ENCODE measurements at regions not wholly inside any gene's neighbourhood (a gene's known extent, or its start where the extent isn't known, plus 50 kb on each side); places are given as distances from the start of the nearest gene placed in this dataset.

GRCh38 chr2:193712912-193713311 lies 1518.2 kb upstream of the TMEFF2 start (continued):
- TF ChIP-seq, protein P1, sequence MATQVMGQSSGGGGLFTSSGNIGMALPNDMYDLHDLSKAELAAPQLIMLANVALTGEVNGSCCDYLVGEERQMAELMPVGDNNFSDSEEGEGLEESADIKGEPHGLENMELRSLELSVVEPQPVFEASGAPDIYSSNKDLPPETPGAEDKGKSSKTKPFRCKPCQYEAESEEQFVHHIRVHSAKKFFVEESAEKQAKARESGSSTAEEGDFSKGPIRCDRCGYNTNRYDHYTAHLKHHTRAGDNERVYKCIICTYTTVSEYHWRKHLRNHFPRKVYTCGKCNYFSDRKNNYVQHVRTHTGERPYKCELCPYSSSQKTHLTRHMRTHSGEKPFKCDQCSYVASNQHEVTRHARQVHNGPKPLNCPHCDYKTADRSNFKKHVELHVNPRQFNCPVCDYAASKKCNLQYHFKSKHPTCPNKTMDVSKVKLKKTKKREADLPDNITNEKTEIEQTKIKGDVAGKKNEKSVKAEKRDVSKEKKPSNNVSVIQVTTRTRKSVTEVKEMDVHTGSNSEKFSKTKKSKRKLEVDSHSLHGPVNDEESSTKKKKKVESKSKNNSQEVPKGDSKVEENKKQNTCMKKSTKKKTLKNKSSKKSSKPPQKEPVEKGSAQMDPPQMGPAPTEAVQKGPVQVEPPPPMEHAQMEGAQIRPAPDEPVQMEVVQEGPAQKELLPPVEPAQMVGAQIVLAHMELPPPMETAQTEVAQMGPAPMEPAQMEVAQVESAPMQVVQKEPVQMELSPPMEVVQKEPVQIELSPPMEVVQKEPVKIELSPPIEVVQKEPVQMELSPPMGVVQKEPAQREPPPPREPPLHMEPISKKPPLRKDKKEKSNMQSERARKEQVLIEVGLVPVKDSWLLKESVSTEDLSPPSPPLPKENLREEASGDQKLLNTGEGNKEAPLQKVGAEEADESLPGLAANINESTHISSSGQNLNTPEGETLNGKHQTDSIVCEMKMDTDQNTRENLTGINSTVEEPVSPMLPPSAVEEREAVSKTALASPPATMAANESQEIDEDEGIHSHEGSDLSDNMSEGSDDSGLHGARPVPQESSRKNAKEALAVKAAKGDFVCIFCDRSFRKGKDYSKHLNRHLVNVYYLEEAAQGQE (IDR thresholded peaks at IDR 0.05; ENCODE audit: low read depth, low read length): no peak
- TF ChIP-seq MEF2B (IDR thresholded peaks at IDR 0.05; ENCODE audit: partially characterized antibody, poor library complexity, severe bottlenecking): no peak
- no peak for TF ChIP-seq POLR2A (IDR thresholded peaks at IDR 0.05; ENCODE audit: low read depth, low read length)
- TF ChIP-seq CREB1 (IDR thresholded peaks at IDR 0.05; ENCODE audit: low read depth): no peak
- no peak for TF ChIP-seq MEF2A (IDR thresholded peaks at IDR 0.05; ENCODE audit: insufficient read depth, low read depth, low read length)
- no peak for TF ChIP-seq ZZZ3 (IDR thresholded peaks at IDR 0.05; ENCODE audit: control insufficient read depth, insufficient read length, low read depth)
- TF ChIP-seq SUPT20H (IDR thresholded peaks at IDR 0.05; ENCODE audit: borderline replicate concordance, control insufficient read depth, low read depth, low read length): no peak
- TF ChIP-seq ZSCAN29 (IDR thresholded peaks at IDR 0.05): no peak
- TF ChIP-seq SREBF2 (IDR thresholded peaks at IDR 0.05; ENCODE audit: low read length): no peak
- TF ChIP-seq, protein P2, sequence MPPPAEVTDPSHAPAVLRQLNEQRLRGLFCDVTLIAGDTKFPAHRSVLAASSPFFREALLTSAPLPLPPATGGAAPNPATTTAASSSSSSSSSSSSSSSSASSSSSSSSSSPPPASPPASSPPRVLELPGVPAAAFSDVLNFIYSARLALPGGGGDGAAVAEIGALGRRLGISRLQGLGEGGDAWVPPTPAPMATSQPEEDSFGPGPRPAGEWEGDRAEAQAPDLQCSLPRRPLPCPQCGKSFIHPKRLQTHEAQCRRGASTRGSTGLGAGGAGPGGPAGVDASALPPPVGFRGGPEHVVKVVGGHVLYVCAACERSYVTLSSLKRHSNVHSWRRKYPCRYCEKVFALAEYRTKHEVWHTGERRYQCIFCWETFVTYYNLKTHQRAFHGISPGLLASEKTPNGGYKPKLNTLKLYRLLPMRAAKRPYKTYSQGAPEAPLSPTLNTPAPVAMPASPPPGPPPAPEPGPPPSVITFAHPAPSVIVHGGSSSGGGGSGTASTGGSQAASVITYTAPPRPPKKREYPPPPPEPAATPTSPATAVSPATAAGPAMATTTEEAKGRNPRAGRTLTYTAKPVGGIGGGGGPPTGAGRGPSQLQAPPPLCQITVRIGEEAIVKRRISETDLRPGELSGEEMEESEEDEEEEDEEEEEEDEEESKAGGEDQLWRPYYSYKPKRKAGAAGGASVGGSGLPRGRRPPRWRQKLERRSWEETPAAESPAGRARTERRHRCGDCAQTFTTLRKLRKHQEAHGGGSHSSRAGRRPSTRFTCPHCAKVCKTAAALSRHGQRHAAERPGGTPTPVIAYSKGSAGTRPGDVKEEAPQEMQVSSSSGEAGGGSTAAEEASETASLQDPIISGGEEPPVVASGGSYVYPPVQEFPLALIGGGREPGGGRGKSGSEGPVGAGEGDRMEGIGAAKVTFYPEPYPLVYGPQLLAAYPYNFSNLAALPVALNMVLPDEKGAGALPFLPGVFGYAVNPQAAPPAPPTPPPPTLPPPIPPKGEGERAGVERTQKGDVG (CRISPR knock-in tag; IDR thresholded peaks at IDR 0.05): no peak

Data from GM12878 (cell line).